HL-60 (cell line): ENCODE measurements at regions not wholly inside any gene's neighbourhood (a gene's known extent, or its start where the extent isn't known, plus 50 kb on each side); places are given as distances from the start of the nearest gene placed in this dataset.

Source experiments
- DNase-seq, 2 experiments: peaks; one replicate each; pipeline ENCODE4 v3.0.0-alpha.2; 2010 to 2020; ENCODE audit warnings: low read depth in 1 of 2, low spot score in 1 of 2
- H3K27ac ChIP-seq: fragments of 250-450 bp; sonication (Bioruptor Pico); replicated peaks from 2 replicates; pipeline ENCODE4 v1.5.1; 2020; ENCODE audit warnings: mild to moderate bottlenecking, moderate library complexity
- H3K27me3 ChIP-seq: fragments of 250-450 bp; sonication (Bioruptor Pico); 2 replicates; pipeline ENCODE4 v1.5.1; 2021; ENCODE audit warnings: mild to moderate bottlenecking, moderate library complexity; ENCODE audit not compliant: insufficient read depth, poor library complexity, severe bottlenecking
- H3K4me3 ChIP-seq: replicated peaks from 2 replicates; pipeline ENCODE4 v1.5.1; 2011; ENCODE audit warnings: mild to moderate bottlenecking, control low read depth, low read length; ENCODE audit not compliant: insufficient read depth
- GABPA ChIP-seq: IDR thresholded peaks from 2 replicates; pipeline ENCODE4 v1.6.1; 2012; ENCODE audit warnings: low read depth
- POLR2AphosphoS5 ChIP-seq: IDR thresholded peaks from 2 replicates; pipeline ENCODE4 v1.6.1; 2012; ENCODE audit warnings: low read depth
- SPI1 ChIP-seq: IDR thresholded peaks from 2 replicates; pipeline ENCODE4 v1.6.1; 2012; ENCODE audit warnings: low read depth, mild to moderate bottlenecking, borderline replicate concordance
- TF ChIP-seq, protein P1 (sequence below): IDR thresholded peaks from 2 replicates; pipeline ENCODE4 v1.6.1; 2012; ENCODE audit warnings: low read depth; ENCODE audit not compliant: insufficient replicate concordance
- TF ChIP-seq, protein P2 (sequence below): IDR thresholded peaks from one replicate; pipeline ENCODE4 v1.5.1; 2011; ENCODE audit warnings: low read length, control low read depth, inconsistent platforms; ENCODE audit not compliant: insufficient read depth

DNA sequence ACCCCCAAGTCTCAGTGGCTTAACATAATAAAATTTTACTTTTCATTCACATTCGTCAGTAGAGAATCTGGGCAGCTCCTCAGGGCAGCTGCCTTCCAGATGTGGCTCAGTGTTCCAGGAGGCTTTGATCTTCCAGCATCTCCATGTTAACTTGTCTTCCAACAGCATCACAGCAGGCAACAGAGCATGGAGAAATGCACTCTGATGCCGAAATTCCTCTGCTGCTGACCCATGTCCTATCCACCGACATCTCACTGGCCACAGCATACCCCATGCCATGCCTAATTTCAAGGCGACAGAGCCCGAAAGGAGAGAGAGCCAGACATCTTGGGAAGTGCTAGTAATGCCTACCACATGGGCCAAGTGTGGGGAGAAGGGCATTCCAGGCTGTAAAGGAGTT is 64.9 kb upstream of the MEDAG start:
- H3K27ac ChIP-seq, result no peak overlapping the region
- no peak for DNase-seq
- TF ChIP-seq, protein P1, sequence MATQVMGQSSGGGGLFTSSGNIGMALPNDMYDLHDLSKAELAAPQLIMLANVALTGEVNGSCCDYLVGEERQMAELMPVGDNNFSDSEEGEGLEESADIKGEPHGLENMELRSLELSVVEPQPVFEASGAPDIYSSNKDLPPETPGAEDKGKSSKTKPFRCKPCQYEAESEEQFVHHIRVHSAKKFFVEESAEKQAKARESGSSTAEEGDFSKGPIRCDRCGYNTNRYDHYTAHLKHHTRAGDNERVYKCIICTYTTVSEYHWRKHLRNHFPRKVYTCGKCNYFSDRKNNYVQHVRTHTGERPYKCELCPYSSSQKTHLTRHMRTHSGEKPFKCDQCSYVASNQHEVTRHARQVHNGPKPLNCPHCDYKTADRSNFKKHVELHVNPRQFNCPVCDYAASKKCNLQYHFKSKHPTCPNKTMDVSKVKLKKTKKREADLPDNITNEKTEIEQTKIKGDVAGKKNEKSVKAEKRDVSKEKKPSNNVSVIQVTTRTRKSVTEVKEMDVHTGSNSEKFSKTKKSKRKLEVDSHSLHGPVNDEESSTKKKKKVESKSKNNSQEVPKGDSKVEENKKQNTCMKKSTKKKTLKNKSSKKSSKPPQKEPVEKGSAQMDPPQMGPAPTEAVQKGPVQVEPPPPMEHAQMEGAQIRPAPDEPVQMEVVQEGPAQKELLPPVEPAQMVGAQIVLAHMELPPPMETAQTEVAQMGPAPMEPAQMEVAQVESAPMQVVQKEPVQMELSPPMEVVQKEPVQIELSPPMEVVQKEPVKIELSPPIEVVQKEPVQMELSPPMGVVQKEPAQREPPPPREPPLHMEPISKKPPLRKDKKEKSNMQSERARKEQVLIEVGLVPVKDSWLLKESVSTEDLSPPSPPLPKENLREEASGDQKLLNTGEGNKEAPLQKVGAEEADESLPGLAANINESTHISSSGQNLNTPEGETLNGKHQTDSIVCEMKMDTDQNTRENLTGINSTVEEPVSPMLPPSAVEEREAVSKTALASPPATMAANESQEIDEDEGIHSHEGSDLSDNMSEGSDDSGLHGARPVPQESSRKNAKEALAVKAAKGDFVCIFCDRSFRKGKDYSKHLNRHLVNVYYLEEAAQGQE, result no peak
- TF ChIP-seq SPI1, result no peak
- TF ChIP-seq, protein P2, sequence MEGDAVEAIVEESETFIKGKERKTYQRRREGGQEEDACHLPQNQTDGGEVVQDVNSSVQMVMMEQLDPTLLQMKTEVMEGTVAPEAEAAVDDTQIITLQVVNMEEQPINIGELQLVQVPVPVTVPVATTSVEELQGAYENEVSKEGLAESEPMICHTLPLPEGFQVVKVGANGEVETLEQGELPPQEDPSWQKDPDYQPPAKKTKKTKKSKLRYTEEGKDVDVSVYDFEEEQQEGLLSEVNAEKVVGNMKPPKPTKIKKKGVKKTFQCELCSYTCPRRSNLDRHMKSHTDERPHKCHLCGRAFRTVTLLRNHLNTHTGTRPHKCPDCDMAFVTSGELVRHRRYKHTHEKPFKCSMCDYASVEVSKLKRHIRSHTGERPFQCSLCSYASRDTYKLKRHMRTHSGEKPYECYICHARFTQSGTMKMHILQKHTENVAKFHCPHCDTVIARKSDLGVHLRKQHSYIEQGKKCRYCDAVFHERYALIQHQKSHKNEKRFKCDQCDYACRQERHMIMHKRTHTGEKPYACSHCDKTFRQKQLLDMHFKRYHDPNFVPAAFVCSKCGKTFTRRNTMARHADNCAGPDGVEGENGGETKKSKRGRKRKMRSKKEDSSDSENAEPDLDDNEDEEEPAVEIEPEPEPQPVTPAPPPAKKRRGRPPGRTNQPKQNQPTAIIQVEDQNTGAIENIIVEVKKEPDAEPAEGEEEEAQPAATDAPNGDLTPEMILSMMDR, result no peak
- no peak for TF ChIP-seq POLR2AphosphoS5
- TF ChIP-seq GABPA, result no peak
- no peak overlapping the region for H3K4me3 ChIP-seq
- H3K27me3 ChIP-seq, result peaks cover 2% of the 10 kb centered on the region

DNA sequence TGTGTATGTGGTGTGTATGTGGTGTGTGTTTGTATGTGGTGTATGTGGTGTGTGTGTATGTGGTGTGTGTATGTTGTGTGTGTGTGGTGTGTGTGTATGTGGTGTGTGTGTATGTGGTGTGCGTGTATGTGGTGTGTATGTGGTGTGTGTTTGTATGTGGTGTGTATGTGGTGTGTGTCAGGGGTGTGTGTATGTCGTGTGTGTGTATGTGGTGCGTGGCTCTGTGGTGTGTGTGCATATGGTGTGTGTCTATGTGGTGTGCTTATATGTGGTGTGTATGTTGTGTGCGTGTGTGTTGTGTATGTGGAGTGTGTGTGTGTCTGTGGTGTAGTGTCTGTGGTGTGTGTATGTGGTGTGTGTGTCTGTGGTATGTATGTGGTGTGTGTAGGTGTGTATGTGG is 62.5 kb upstream of the MEDAG start:
- no peak overlapping the region for H3K4me3 ChIP-seq

DNA sequence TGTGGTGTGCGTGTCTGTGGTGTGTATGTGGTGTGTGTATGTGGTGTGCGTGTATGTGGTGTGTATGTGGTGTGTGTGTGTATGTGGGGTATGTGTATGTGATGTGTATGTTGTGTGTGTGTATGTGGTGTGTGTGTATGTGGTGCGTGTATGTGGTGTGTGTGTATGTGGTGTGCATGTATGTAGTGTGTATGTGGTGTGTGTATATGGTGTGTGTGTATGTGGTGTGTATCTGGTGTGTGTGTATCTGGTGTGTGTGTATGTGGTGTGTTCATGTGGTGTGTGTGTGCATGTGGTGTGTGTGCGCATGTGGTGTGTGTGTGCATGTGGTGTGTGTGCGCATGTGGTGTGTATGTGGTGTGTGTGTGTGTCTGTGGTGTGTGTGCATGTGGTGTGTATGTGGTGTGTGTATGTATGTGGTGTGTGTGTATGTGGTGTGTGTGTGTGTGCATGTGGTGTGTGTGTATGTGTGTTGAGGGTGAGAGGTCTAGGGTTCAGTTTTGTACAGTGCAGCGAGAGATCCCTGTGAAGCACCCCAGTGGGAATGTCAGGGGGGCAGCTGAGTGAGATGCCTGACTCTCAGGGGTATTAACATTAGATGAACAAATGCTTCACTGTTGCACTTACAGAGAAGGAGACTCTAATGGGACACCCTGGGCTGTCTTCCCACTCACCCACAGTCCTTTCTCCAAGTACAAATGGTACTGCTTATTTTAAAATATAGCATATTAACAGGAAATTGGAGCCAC is 61.3 kb upstream of the MEDAG start:
- H3K27me3 ChIP-seq, result no peaks in the 10 kb centered on the region
- TF ChIP-seq, protein P1, result no peak
- TF ChIP-seq, protein P2, result no peak
- TF ChIP-seq SPI1 (no peak), GABPA (no peak), POLR2AphosphoS5 (no peak)
- no peak overlapping the region for H3K27ac ChIP-seq
- H3K4me3 ChIP-seq, result no peak overlapping the region
- DNase-seq, result no peak

More for the DNA sequence above, 62.5 kb upstream of the MEDAG start:
- no peak for DNase-seq
- Histone ChIP-seq H3K27ac (no peak overlapping the region), H3K27me3 (no peaks in the 10 kb centered on the region)
- TF ChIP-seq POLR2AphosphoS5 (no peak), GABPA (no peak), SPI1 (no peak)
- TF ChIP-seq, protein P2, result no peak
- TF ChIP-seq, protein P1, result no peak
